ENCODE measurements at regions not wholly inside any gene's neighbourhood (a gene's known extent, or its start where the extent isn't known, plus 50 kb on each side); places are given as distances from the start of the nearest gene placed in this dataset.

GRCh38 chr7:82617156-82617555 is 173.6 kb upstream of the CACNA2D1 start:
- intact Hi-C loops (cut with DNase I; ENCODE audit: low total_unique reads): no loop called here
- Histone ChIP-seq H3K27me3 (no peaks in the 10 kb centered on the region), H3K27ac (no peak overlapping the region), H3K4me3 (no peak overlapping the region), H3K36me3 (no peaks in the 10 kb centered on the region), H3K4me1 (no peaks in the 10 kb centered on the region), H3K9me3 (no peaks in the 10 kb centered on the region)
- TF ChIP-seq CTCF (IDR thresholded peaks at IDR 0.05): no peak
- no peak for TF ChIP-seq POLR2A (IDR thresholded peaks at IDR 0.05)
- DNase-seq: no peak

DNA sequence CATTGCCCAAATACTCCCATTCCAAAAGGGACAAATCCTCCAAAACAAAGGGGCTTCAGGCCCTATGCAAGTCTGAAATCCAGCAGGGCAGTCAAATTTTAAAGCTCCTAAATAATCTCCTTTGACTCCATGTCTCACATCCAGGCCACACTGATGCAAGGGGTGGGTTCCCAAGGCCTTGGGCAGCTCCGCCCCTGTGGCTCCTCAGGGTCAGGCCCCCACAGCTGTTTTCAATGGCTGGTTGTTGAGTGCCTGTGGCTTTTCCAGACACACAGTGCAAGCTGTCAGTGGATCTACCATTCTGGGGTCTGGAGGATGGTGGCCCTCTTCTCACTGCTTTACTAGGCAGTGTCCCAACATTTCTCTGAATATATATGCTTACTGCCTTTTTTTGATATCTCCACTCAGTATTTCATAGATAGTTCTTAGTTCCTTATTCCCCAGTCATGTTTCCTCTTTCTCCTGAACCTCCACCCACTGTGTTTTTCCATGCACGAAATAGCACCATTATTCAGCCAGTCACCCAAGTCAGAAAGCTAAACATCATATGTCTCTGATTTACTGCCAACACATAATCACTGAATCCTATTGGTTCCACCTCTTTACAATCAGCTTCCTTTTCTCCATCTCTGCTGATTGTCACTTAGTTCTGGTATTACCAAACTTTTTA is 172.6 kb upstream of the CACNA2D1 start:
- TF ChIP-seq POLR2A (IDR thresholded peaks at IDR 0.05) (no peak), CTCF (IDR thresholded peaks at IDR 0.05) (no peak)
- H3K9me3 ChIP-seq: no peaks in the 10 kb centered on the region
- H3K4me3 ChIP-seq: no peak overlapping the region
- no peak for DNase-seq
- H3K36me3 ChIP-seq: no peaks in the 10 kb centered on the region
- no peak overlapping the region for H3K27ac ChIP-seq
- H3K27me3 ChIP-seq: no peaks in the 10 kb centered on the region
- intact Hi-C loops (cut with DNase I; ENCODE audit: low total_unique reads): no loop called here
- no peaks in the 10 kb centered on the region for H3K4me1 ChIP-seq

DNA sequence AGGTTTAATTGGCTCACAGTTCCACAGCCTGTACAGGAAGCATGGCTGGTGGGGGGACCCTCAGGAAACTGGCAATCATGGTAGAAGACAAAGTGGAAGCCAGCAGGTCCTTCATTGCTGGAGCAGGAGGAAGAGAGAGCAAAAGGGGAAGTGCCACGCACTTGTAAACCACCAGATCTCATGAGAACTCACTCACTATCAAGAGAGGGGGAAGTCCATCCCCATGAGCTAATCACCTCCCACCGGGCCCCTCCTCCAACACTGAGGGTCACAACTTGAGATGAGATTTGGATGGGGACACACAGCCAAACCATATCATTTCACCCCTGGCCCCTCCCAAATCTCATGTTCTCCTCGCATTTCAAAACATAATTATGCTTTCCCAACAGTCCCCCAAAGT is 171.9 kb upstream of the CACNA2D1 start:
- Histone ChIP-seq H3K9me3 (no peaks in the 10 kb centered on the region), H3K27me3 (no peaks in the 10 kb centered on the region), H3K36me3 (no peaks in the 10 kb centered on the region), H3K27ac (no peak overlapping the region), H3K4me1 (no peaks in the 10 kb centered on the region), H3K4me3 (no peak overlapping the region)
- DNase-seq: no peak
- TF ChIP-seq CTCF (IDR thresholded peaks at IDR 0.05) (no peak), POLR2A (IDR thresholded peaks at IDR 0.05) (no peak)
- intact Hi-C loops (cut with DNase I; ENCODE audit: low total_unique reads): no loop called here

DNA sequence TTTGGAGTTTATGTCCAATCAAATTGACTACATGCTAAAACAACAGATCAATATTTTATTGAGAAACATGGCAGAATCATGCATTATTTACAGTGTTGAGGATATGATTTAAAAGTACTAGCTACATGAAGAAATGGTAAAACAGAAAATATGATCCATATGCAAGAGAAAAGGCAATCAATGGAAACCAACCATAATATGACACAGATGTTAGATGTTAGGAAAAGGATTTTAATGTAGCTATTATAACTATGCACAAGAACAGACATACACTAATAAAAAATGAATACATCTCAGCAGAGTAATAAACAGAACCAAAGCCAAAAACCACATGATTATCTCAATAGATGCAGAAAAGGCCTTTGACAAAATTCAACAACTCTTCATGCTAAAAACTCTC is 166.2 kb upstream of the CACNA2D1 start:
- TF ChIP-seq POLR2A (IDR thresholded peaks at IDR 0.05) (no peak), CTCF (IDR thresholded peaks at IDR 0.05) (no peak)
- intact Hi-C loops (cut with DNase I; ENCODE audit: low total_unique reads): no loop called here
- H3K27me3 ChIP-seq: no peaks in the 10 kb centered on the region

DNA sequence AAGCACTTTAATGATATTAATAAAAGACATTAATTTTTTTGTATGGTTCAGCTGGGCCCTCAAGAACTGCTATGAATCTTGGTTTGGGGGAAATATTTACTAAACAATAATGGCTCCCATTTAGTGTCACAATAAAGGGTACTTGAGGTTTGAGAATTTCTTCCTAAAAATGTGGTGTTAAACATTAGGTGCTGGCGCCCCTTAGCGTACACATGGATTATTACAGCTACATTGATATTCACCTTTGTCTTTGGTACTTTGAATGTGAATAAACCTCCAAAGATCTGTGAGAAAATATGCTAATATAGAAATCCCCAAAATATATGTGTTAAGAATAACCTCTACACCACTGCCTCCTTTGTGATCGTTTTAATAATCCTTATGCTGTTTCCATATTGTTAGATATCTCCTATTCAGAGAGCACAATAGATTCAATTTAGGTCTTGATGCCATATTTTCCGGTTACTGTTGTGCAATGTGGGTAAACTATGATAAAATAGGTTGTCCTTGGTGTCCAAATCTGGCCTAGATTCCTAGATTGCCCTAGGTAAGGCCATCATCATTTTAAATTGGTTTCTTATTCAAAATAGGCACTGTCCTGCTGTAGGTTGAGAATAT is 161.8 kb upstream of the CACNA2D1 start:
- intact Hi-C loops (cut with DNase I; ENCODE audit: low total_unique reads): no loop called here
- no peak overlapping the region for H3K27ac ChIP-seq
- no peak overlapping the region for H3K4me3 ChIP-seq
- TF ChIP-seq CTCF (IDR thresholded peaks at IDR 0.05) (peak in 3 of 4 experiments; percentile 15 to 37 (median 17)), POLR2A (IDR thresholded peaks at IDR 0.05) (no peak)
- no peaks in the 10 kb centered on the region for H3K36me3 ChIP-seq
- no peaks in the 10 kb centered on the region for H3K9me3 ChIP-seq
- no peaks in the 10 kb centered on the region for H3K27me3 ChIP-seq
- DNase-seq: no peak
- no peaks in the 10 kb centered on the region for H3K4me1 ChIP-seq

More for the DNA sequence above, 166.2 kb upstream of the CACNA2D1 start:
- H3K36me3 ChIP-seq: no peaks in the 10 kb centered on the region
- no peak overlapping the region for H3K27ac ChIP-seq
- H3K9me3 ChIP-seq: no peaks in the 10 kb centered on the region
- H3K4me1 ChIP-seq: no peaks in the 10 kb centered on the region
- DNase-seq: no peak
- H3K4me3 ChIP-seq: no peak overlapping the region

All from uterus (tissue), 3 donors.